ENCODE measurements at regions not wholly inside any gene's neighbourhood (a gene's known extent, or its start where the extent isn't known, plus 50 kb on each side); places are given as distances from the start of the nearest gene placed in this dataset.
"Not testable (repeated sequence)": the region's sequence is repeated elsewhere in the genome, so short reads cannot be mapped to it uniquely, and the experiment has no call there.

DNA sequence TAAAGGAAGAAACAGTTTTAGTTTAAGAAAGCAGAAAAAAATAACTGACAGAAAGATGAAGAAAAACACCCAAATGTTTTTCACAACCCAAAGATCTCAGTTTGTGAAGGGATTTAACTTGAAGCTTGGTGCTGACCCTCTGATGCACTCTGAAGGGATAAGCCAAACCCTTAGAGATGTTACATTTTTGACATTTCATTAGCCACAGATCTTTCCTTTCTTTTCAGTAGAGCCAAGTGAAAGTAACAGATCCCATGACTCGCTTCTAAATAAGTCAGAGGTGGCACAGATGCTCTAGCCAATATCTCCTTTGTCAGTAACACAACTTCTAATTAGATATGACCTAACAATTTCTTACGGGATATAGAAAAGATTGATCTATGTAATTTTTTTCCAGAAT, 394.5 kb upstream of the EDIL3 start:
- Histone ChIP-seq H3K4me1 (no peaks in the 10 kb centered on the region), H3K9me3 (no peaks in the 10 kb centered on the region), H3K27me3 (no peaks in the 10 kb centered on the region), H3K27ac (replicated peaks in 1 of 4) (no peak overlapping the region), H3K4me3 (no peak overlapping the region), H3K36me3 (no peaks in the 10 kb centered on the region)
- WGBS: 59% methylated on average over 2 of the region's 2 CpGs
- DNase-seq (ENCODE audit: extremely low spot score): no peak
- no peak for TF ChIP-seq POLR2AphosphoS5 (IDR thresholded peaks at IDR 0.05)
- TF ChIP-seq, protein P1, sequence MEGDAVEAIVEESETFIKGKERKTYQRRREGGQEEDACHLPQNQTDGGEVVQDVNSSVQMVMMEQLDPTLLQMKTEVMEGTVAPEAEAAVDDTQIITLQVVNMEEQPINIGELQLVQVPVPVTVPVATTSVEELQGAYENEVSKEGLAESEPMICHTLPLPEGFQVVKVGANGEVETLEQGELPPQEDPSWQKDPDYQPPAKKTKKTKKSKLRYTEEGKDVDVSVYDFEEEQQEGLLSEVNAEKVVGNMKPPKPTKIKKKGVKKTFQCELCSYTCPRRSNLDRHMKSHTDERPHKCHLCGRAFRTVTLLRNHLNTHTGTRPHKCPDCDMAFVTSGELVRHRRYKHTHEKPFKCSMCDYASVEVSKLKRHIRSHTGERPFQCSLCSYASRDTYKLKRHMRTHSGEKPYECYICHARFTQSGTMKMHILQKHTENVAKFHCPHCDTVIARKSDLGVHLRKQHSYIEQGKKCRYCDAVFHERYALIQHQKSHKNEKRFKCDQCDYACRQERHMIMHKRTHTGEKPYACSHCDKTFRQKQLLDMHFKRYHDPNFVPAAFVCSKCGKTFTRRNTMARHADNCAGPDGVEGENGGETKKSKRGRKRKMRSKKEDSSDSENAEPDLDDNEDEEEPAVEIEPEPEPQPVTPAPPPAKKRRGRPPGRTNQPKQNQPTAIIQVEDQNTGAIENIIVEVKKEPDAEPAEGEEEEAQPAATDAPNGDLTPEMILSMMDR (IDR thresholded peaks at IDR 0.05): no peak
- TF ChIP-seq EP300 (IDR thresholded peaks at IDR 0.05): no peak
- no peak for TF ChIP-seq POLR2A (IDR thresholded peaks at IDR 0.05; ENCODE audit: low read depth)
- intact Hi-C loops (cut with DNase I): no loop called here

DNA sequence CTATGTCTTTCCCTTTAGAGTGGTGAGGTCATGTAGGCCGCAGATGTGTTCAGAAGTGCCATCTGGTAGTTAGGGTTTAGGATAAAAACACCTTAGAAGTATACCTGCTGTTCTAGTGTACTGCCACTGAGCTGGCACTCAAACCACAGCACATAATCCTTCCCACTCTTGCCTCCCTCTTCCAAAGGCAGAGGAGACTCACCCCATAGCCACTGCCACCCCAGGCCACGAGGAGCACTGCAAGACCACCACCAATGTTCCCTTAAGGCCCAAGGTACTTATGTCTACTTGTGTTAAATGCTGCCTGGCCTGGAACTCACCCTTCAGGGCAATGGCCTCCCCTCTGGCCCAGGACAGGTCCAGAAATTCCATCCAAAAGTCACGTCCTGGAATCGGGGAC, 379.5 kb upstream of the EDIL3 start:
- Histone ChIP-seq H3K4me1 (no peaks in the 10 kb centered on the region), H3K27ac (replicated peaks in 1 of 4) (no peak overlapping the region), H3K4me3 (no peak overlapping the region), H3K36me3 (no peaks in the 10 kb centered on the region), H3K27me3 (no peaks in the 10 kb centered on the region), H3K9me3 (no peaks in the 10 kb centered on the region)
- WGBS: 56% methylated on average over 2 of the region's 4 CpGs
- TF ChIP-seq POLR2AphosphoS5 (IDR thresholded peaks at IDR 0.05) (no peak), POLR2A (IDR thresholded peaks at IDR 0.05; ENCODE audit: low read depth) (no peak)
- TF ChIP-seq, protein P1 (IDR thresholded peaks at IDR 0.05): no peak
- no peak for DNase-seq (ENCODE audit: extremely low spot score)
- intact Hi-C loops (cut with DNase I): no loop called here

DNA sequence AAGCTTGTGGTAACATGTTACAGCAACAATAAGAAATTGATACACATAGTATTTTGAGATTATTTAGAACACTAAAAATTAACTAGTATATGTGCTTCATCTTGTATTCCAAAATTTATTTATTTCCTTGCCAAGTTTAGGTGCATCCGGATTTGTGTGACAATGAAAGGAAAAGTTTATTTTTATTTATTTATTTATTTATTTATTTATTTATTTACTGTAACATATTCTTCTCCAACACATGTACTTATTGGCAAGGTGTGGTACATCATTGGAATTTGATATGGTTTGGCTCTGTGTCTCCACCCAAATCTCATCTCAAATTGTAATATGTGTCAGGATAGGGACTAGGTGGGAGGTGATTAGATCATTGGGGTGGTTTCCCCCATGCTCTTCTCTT, 373.3 kb upstream of the EDIL3 start:
- 87% methylated on average over 1 of the region's 1 CpG for WGBS
- no peaks in the 10 kb centered on the region for H3K36me3 ChIP-seq
- intact Hi-C loops (cut with DNase I): no loop called here
- no peaks in the 10 kb centered on the region for H3K4me1 ChIP-seq
- H3K27ac ChIP-seq (replicated peaks in 1 of 4): no peak overlapping the region
- no peak for DNase-seq (ENCODE audit: extremely low spot score)
- TF ChIP-seq, protein P1 (IDR thresholded peaks at IDR 0.05): no peak
- TF ChIP-seq EP300 (IDR thresholded peaks at IDR 0.05) (no peak), POLR2A (IDR thresholded peaks at IDR 0.05; ENCODE audit: low read depth) (no peak), POLR2AphosphoS5 (IDR thresholded peaks at IDR 0.05) (no peak)
- H3K9me3 ChIP-seq: no peaks in the 10 kb centered on the region
- no peak overlapping the region for H3K4me3 ChIP-seq
- H3K27me3 ChIP-seq: no peaks in the 10 kb centered on the region

DNA sequence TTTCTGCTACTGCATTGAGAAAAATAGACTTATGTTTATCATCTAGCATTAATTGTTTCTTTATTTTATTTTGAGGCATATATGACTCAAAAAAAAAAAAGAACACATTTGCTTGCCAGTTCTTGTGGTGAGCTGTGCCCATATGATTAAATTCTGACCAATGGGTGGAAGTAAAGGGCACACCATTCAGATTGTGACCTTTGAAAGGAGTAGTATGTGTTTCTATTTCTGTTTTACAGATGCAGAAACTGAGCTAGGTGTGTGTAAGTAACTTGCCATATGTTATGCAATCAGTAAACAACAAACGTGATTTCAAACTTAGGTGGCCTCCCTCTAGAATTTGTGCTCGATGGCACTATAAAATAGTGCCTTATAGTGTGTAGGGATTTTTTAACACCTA, 368.1 kb upstream of the EDIL3 start:
- no peaks in the 10 kb centered on the region for H3K9me3 ChIP-seq
- WGBS: 82% methylated on average over 2 of the region's 2 CpGs
- no peak overlapping the region for H3K27ac ChIP-seq (replicated peaks in 1 of 4)
- no peak overlapping the region for H3K4me3 ChIP-seq
- no peaks in the 10 kb centered on the region for H3K36me3 ChIP-seq
- intact Hi-C loops (cut with DNase I): no loop called here
- no peaks in the 10 kb centered on the region for H3K4me1 ChIP-seq
- H3K27me3 ChIP-seq: no peaks in the 10 kb centered on the region
- no peak for TF ChIP-seq EP300 (IDR thresholded peaks at IDR 0.05)
- no peak for TF ChIP-seq POLR2AphosphoS5 (IDR thresholded peaks at IDR 0.05)
- TF ChIP-seq, protein P1 (IDR thresholded peaks at IDR 0.05): no peak
- TF ChIP-seq POLR2A (IDR thresholded peaks at IDR 0.05; ENCODE audit: low read depth): no peak
- no peak for DNase-seq (ENCODE audit: extremely low spot score)

DNA sequence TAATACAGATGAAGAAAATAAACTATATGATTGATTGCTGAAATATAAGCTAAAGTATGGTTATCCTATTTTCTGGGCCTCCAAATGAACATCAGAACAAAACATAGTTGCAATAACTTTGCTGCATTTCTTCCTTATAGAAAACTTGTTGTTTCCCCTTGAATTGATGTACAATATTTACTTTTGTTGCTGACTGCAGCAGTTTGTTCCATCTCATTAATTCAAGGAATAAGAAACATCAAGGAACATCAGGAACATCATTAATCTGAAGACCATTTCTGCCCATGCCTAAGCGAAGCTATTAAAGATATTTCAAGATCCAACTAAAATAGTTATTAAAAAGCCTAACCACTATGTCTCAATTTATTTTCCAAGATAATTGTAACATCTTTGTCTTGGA, 363.6 kb upstream of the EDIL3 start:
- Histone ChIP-seq H3K4me1 (no peaks in the 10 kb centered on the region), H3K36me3 (no peaks in the 10 kb centered on the region), H3K27ac (replicated peaks in 1 of 4) (no peak overlapping the region), H3K27me3 (no peaks in the 10 kb centered on the region), H3K4me3 (no peak overlapping the region), H3K9me3 (no peaks in the 10 kb centered on the region)
- intact Hi-C loops (cut with DNase I): no loop called here
- TF ChIP-seq, protein P1 (IDR thresholded peaks at IDR 0.05): no peak
- no peak for TF ChIP-seq POLR2AphosphoS5 (IDR thresholded peaks at IDR 0.05)
- TF ChIP-seq EP300 (IDR thresholded peaks at IDR 0.05): no peak
- TF ChIP-seq POLR2A (IDR thresholded peaks at IDR 0.05; ENCODE audit: low read depth): no peak
- no peak for DNase-seq (ENCODE audit: extremely low spot score)
- 38% methylated on average over 1 of the region's 1 CpG for WGBS

DNA sequence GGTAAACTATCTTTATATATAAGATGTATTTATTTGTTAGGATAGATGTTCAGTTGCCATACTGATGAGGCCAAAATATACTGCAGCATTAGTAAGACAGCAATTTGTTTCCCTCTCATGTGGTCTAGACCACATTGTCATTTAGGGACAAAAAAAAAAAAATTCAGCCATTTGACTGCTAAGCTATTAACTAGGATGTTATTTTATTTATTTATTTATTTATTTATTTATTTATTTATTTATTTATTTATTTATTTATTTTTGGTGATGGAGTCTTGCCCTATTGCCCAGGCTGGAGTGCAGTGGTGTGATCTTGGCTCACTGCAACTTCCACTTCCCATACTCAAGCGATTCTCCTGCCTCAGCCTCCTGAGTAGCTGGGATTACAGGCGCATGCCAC, 361.6 kb upstream of the EDIL3 start:
- DNase-seq (ENCODE audit: extremely low spot score); intact Hi-C loops (cut with DNase I); H3K4me1 ChIP-seq; H3K9me3 ChIP-seq; H3K36me3 ChIP-seq; H3K4me3 ChIP-seq; H3K27ac ChIP-seq (replicated peaks in 1 of 4); H3K27me3 ChIP-seq: not testable (repeated sequence)
- 89% methylated on average over 2 of the region's 2 CpGs for WGBS

All from esophagus muscularis mucosa (tissue), 4 donors.